ENCODE measurements at regions not wholly inside any gene's neighbourhood (a gene's known extent, or its start where the extent isn't known, plus 50 kb on each side); places are given as distances from the start of the nearest gene placed in this dataset.

DNA sequence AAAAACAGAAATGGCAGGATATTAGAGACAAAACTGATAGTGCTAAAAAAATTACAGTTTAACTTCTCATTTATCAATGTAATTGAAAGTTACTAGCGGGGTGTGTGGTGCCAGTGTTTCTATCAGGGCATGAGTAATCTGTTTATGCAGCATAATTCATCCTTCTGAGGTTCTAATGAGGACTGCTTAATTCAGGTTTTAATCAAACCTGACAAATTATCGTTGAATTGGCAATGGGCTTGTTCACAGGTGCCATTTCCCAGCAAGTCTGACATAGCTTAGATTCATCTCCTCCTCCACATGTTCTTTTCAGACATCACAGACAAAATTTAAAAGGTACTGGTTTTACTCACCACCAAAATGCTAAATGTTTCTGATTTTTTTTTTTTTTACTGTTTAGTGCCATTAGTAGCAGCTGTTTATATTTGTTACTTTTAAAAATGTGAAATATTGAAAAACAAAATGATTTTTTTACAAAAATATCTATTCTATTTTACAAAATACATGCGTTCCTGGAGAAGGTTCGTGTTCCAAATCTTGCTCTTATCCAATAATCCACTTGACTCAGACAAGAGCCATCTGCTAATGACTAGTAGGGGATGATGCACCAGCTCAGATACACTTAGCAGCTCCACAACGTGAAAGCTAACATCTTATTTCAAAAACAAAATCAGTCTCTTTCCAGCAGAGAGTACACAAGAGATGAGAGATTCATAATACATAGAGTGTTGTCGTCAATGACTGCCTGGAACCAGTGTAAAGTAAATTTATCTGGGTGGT is 447.7 kb upstream of the DPPA4 start:
- Histone ChIP-seq H3K36me3 (no peaks in the 10 kb centered on the region), H3K27ac (no peak overlapping the region), H3K9me3 (replicated peaks) (no peaks in the 10 kb centered on the region), H3K27me3 (replicated peaks) (no peaks in the 10 kb centered on the region), H3K4me3 (no peak overlapping the region), H3K4me1 (replicated peaks) (no peaks in the 10 kb centered on the region)
- no peak for DNase-seq (ENCODE audit: low read depth in 1 of 2, low spot score in 2 of 2)

DNA sequence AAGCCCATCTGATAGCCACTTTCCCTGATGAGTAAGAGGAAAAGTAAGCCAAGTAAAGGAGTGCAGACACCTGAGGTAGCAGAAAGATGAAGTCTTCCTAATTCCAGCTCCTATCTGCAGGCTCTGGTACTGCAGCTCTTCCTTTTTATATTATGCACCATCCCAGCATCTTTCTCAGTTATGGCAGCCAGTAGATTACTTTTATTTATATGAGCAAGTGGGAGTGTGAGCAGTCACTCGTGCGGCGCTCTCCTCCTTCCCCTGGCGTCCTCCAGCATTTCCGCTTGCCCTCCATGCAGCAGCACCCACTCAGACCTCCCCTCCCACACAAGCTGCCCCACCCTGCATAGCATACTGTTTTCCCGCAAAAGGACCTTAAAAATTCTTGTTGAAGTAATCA is 465.9 kb upstream of the DPPA4 start:
- Histone ChIP-seq H3K9me3 (replicated peaks) (no peaks in the 10 kb centered on the region), H3K4me1 (replicated peaks) (peaks cover 6% of the 10 kb centered on the region), H3K27me3 (replicated peaks) (no peaks in the 10 kb centered on the region), H3K4me3 (no peak overlapping the region), H3K36me3 (no peaks in the 10 kb centered on the region), H3K27ac (no peak overlapping the region)
- DNase-seq (ENCODE audit: low read depth in 1 of 2, low spot score in 2 of 2), result no peak

GRCh38 chr3:109804697-109805096 is 467.4 kb upstream of the DPPA4 start:
- no peaks in the 10 kb centered on the region for H3K9me3 ChIP-seq (replicated peaks)
- H3K4me1 ChIP-seq (replicated peaks), result peaks cover 6% of the 10 kb centered on the region
- no peak overlapping the region for H3K4me3 ChIP-seq
- no peak for DNase-seq (ENCODE audit: low read depth in 1 of 2, low spot score in 2 of 2)
- no peak overlapping the region for H3K27ac ChIP-seq
- no peaks in the 10 kb centered on the region for H3K36me3 ChIP-seq
- H3K27me3 ChIP-seq (replicated peaks), result no peaks in the 10 kb centered on the region

- H3K36me3 ChIP-seq, result no peaks in the 10 kb centered on the region
- H3K27ac ChIP-seq, result no peak overlapping the region; the same call in 1 of the 2 replicates
- H3K9me3 ChIP-seq (replicated peaks), result no peaks in the 10 kb centered on the region
- no peaks in the 10 kb centered on the region for H3K27me3 ChIP-seq (replicated peaks)
- DNase-seq (ENCODE audit: low read depth in 1 of 2, low spot score in 2 of 2), result peak in 1 of 2 experiments; percentile 1
- peaks cover 6% of the 10 kb centered on the region for H3K4me1 ChIP-seq (replicated peaks)
- no peak overlapping the region for H3K4me3 ChIP-seq
These were observed 469.6 kb upstream of the DPPA4 start for GRCh38 chr3:109806929-109807328.

- H3K36me3 ChIP-seq, result no peaks in the 10 kb centered on the region
- H3K27me3 ChIP-seq (replicated peaks), result no peaks in the 10 kb centered on the region
- no peak overlapping the region for H3K27ac ChIP-seq
- no peak for DNase-seq (ENCODE audit: low read depth in 1 of 2, low spot score in 2 of 2)
- peaks cover 6% of the 10 kb centered on the region for H3K4me1 ChIP-seq (replicated peaks)
- no peaks in the 10 kb centered on the region for H3K9me3 ChIP-seq (replicated peaks)
- H3K4me3 ChIP-seq, result no peak overlapping the region
These were observed 472.2 kb upstream of the DPPA4 start for GRCh38 chr3:109809513-109809912.

GRCh38 chr3:109818081-109818480 is 480.7 kb upstream of the DPPA4 start:
- DNase-seq (ENCODE audit: low read depth in 1 of 2, low spot score in 2 of 2), result no peak
- Histone ChIP-seq H3K27ac (no peak overlapping the region), H3K4me1 (replicated peaks) (no peaks in the 10 kb centered on the region), H3K9me3 (replicated peaks) (no peaks in the 10 kb centered on the region; the same call in 1 of the 2 replicates), H3K4me3 (no peak overlapping the region), H3K27me3 (replicated peaks) (no peaks in the 10 kb centered on the region), H3K36me3 (no peaks in the 10 kb centered on the region)

GRCh38 chr3:109819734-109820133 is 482.4 kb upstream of the DPPA4 start:
- Histone ChIP-seq H3K36me3 (no peaks in the 10 kb centered on the region), H3K27me3 (replicated peaks) (no peaks in the 10 kb centered on the region), H3K4me3 (no peak overlapping the region), H3K27ac (no peak overlapping the region), H3K4me1 (replicated peaks) (no peaks in the 10 kb centered on the region), H3K9me3 (replicated peaks) (no peaks in the 10 kb centered on the region; the same call in 1 of the 2 replicates)
- no peak for DNase-seq (ENCODE audit: low read depth in 1 of 2, low spot score in 2 of 2)

DNA sequence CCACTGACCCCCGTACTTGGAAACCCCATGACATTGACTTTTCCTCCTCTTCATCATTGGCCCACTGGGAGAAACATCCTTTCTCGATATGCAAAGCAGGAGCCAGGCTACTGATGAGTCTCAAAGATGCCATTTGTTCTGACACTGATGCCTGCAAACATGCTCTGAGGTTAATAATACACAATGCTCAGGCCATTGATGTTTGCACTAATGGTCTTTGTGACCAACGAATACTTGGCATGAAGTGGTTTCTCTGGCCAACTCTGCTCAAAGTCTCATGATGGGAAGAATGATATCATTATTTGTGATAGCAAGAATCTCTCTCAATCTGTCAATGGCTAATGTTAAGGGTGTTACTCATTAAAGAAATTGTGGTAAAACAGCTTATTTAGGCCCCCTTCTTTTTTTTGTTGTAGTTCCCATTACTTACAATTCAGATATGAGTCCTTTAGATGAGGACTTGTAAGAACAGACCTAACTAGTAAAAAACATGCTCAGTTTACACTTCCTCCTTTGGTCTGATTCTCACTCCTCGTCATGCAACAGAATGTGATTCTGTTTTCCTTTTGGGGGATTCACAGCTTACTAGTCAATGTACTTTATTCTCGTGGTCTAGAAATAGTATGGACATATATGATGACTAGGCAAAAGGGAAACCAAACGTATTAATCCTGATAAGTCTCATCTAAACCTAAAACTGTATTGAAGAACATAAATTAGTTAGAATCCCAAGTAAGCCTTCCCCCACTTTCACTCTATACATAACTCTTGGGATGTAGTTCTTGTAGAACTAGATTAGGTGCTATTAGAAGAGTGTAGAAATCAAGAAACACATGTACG is 488.8 kb upstream of the DPPA4 start:
- DNase-seq (ENCODE audit: low read depth in 1 of 2, low spot score in 2 of 2), result no peak
- Histone ChIP-seq H3K27ac (no peak overlapping the region), H3K36me3 (no peaks in the 10 kb centered on the region), H3K4me1 (replicated peaks) (no peaks in the 10 kb centered on the region), H3K9me3 (replicated peaks) (no peaks in the 10 kb centered on the region; the same call in 1 of the 2 replicates), H3K27me3 (replicated peaks) (no peaks in the 10 kb centered on the region), H3K4me3 (no peak overlapping the region)

- Histone ChIP-seq H3K36me3 (no peaks in the 10 kb centered on the region), H3K4me1 (replicated peaks) (no peaks in the 10 kb centered on the region), H3K9me3 (replicated peaks) (no peaks in the 10 kb centered on the region; the same call in 1 of the 2 replicates), H3K4me3 (no peak overlapping the region), H3K27ac (no peak overlapping the region), H3K27me3 (replicated peaks) (no peaks in the 10 kb centered on the region)
- DNase-seq (ENCODE audit: low read depth in 1 of 2, low spot score in 2 of 2), result no peak
These were observed 494.1 kb upstream of the DPPA4 start for GRCh38 chr3:109831403-109831802.

DNA sequence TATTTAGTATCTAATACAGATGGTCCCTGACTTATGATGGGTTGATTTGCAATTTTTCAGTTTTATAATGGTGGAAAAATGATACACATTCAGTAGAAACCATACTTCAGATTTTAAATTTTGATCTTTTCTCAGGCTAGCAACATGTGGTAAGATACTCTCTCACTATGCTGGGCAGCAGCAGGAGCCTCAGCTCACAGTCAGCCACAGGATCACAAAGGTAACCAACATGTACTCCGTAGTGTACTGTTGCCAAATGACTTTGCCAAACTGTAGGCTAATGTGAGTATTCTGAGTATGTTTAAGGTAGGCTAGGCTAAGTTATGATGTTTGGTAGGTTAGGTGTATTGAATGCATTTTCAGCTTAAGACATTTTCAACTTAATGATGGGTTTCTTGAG is 498.6 kb upstream of the DPPA4 start:
- Histone ChIP-seq H3K9me3 (replicated peaks) (no peaks in the 10 kb centered on the region), H3K4me1 (replicated peaks) (no peaks in the 10 kb centered on the region), H3K4me3 (no peak overlapping the region), H3K27me3 (replicated peaks) (no peaks in the 10 kb centered on the region), H3K27ac (no peak overlapping the region), H3K36me3 (no peaks in the 10 kb centered on the region)
- no peak for DNase-seq (ENCODE audit: low read depth in 1 of 2, low spot score in 2 of 2)

DNA sequence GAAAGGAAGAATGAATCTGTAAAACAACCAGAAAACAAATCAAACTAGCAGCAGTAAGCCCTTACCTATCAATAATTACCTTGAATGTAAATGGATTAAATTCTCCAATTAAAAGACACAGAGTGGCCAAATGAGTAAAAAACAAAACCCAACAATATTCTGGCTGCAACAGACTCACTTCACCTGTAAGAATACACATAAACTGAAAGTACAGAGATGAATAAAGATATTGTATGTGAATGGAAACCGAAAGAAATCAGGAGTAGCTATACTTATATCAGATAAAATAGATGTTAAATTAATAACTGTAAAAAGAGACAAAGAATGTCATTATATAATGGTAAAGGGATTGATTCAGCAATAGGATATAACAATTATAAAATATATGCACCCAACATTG is 514.5 kb upstream of the DPPA4 start:
- DNase-seq (ENCODE audit: low read depth in 1 of 2, low spot score in 2 of 2), result no peak
- Histone ChIP-seq H3K36me3 (no peaks in the 10 kb centered on the region), H3K27me3 (replicated peaks) (no peaks in the 10 kb centered on the region), H3K4me1 (replicated peaks) (no peaks in the 10 kb centered on the region), H3K27ac (no peak overlapping the region), H3K4me3 (no peak overlapping the region), H3K9me3 (replicated peaks) (peaks cover 3% of the 10 kb centered on the region; the same call in 1 of the 2 replicates)

DNA sequence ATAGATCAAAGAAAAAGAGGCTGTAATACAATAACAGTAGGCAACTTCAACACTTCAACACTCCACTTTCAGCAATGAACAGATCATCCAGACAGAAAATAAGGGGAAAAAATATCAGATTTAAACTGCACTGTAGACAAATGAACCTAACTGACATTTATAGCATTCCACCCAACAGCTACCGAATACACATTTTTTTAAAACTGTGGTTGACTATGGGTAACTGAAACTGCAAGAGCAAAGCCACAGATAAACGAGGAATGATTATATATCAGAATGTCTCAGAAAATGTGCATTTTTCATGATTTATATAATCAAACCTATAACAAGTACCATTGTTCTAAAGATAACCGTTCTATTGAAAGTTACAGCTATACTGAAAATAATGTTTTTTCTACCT is 514.9 kb upstream of the DPPA4 start:
- no peak for DNase-seq (ENCODE audit: low read depth in 1 of 2, low spot score in 2 of 2)
- H3K4me1 ChIP-seq (replicated peaks), result no peaks in the 10 kb centered on the region
- H3K27ac ChIP-seq, result no peak overlapping the region
- no peaks in the 10 kb centered on the region for H3K36me3 ChIP-seq
- H3K27me3 ChIP-seq (replicated peaks), result no peaks in the 10 kb centered on the region
- peaks cover 3% of the 10 kb centered on the region; the same call in 1 of the 2 replicates for H3K9me3 ChIP-seq (replicated peaks)
- no peak overlapping the region for H3K4me3 ChIP-seq

GRCh38 chr3:109853077-109853731 is 515.9 kb upstream of the DPPA4 start:
- no peaks in the 10 kb centered on the region for H3K27me3 ChIP-seq (replicated peaks)
- peaks cover 3% of the 10 kb centered on the region; the same call in 1 of the 2 replicates for H3K9me3 ChIP-seq (replicated peaks)
- H3K4me3 ChIP-seq, result no peak overlapping the region
- H3K4me1 ChIP-seq (replicated peaks), result no peaks in the 10 kb centered on the region
- H3K36me3 ChIP-seq, result no peaks in the 10 kb centered on the region
- DNase-seq (ENCODE audit: low read depth in 1 of 2, low spot score in 2 of 2), result no peak
- no peak overlapping the region for H3K27ac ChIP-seq

DNA sequence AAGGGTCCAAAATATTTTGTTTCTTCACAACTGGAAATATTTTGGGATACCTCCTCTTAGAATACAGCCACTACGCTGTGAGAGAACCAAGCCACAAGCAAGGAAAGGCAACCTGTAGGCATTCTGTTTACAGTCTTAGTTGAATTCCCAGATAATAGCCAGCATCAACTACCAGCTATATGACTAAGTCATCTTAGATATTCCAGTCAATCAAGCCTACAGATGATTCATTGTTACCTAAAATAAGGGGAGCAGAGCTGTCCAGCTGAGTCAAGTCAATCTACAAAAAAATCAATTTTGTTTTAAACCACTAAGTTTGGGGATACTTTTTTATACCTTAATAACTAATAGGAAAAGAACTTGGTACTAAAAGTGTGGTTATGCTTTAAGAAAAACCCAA is 526.4 kb upstream of the DPPA4 start:
- Histone ChIP-seq H3K4me1 (replicated peaks) (no peaks in the 10 kb centered on the region), H3K9me3 (replicated peaks) (no peaks in the 10 kb centered on the region), H3K36me3 (no peaks in the 10 kb centered on the region), H3K27me3 (replicated peaks) (no peaks in the 10 kb centered on the region), H3K4me3 (no peak overlapping the region), H3K27ac (no peak overlapping the region)
- no peak for DNase-seq (ENCODE audit: low read depth in 1 of 2, low spot score in 2 of 2)
